Liver (tissue), 3 donors: ENCODE measurements at regions not wholly inside any gene's neighbourhood (a gene's known extent, or its start where the extent isn't known, plus 50 kb on each side); places are given as distances from the start of the nearest gene placed in this dataset.
"Not testable (repeated sequence)": the region's sequence is repeated elsewhere in the genome, so short reads cannot be mapped to it uniquely, and the experiment has no call there.

Experiments
- CTCF ChIP-seq: fragments of 150-350 bp; IDR thresholded peaks from 2 replicates; pipeline ENCODE4 v1.5.1; 2017; ENCODE audit warnings: improper control_type of control experiment, low read depth, low read length; ENCODE audit not compliant: missing input control
- HNF4A ChIP-seq, 2 donors: conservative IDR thresholded peaks; 2 replicates each; pipeline ENCODE4 v1.6.1; 2016; ENCODE audit warnings: antibody characterized with exemption in 2 of 2, mild to moderate bottlenecking in 2 of 2
- JUND ChIP-seq, 2 donors: IDR thresholded peaks; 2 replicates each; pipeline ENCODE4 v1.6.1; 2016; ENCODE audit warnings: antibody characterized with exemption in 2 of 2
- RAD21 ChIP-seq, 2 donors: IDR thresholded peaks; 2 replicates each; pipeline ENCODE4 v1.6.1; 2016; ENCODE audit warnings: antibody characterized with exemption in 2 of 2, mild to moderate bottlenecking in 2 of 2
- REST ChIP-seq: IDR thresholded peaks from 2 replicates; pipeline ENCODE4 v1.6.1; 2016; ENCODE audit warnings: antibody characterized with exemption, mild to moderate bottlenecking
- SP1 ChIP-seq: IDR thresholded peaks from 2 replicates; pipeline ENCODE4 v1.6.1; 2018; ENCODE audit warnings: antibody characterized with exemption, mild to moderate bottlenecking
- TAF1 ChIP-seq: conservative IDR thresholded peaks from 2 replicates; pipeline ENCODE4 v1.6.1; 2016; ENCODE audit warnings: antibody characterized with exemption, mild to moderate bottlenecking
- ZBTB33 ChIP-seq: IDR thresholded peaks from 2 replicates; pipeline ENCODE4 v1.6.1; 2016; ENCODE audit warnings: antibody characterized with exemption
- donor health status: healthy.
- donor health status: healthy.

- TF ChIP-seq CTCF; HNF4A (conservative IDR thresholded peaks at IDR 0.05); JUND (IDR thresholded peaks at IDR 0.05); ZBTB33; SP1; TAF1; RAD21 (IDR thresholded peaks at IDR 0.05); REST: not testable (repeated sequence)
Measured at GRCh38 chr17:20867436-20867937, 175.3 kb downstream of the USP22 start.
